HCT116 (cell line): ENCODE measurements at regions not wholly inside any gene's neighbourhood (a gene's known extent, or its start where the extent isn't known, plus 50 kb on each side); places are given as distances from the start of the nearest gene placed in this dataset.

Experiments
- ATAC-seq: fragments of 200-7000 bp; cut with Tn5 transposase; 2 replicates; pipeline ENCODE4 v1.9.1; 2020; ENCODE audit warnings: mild to moderate bottlenecking, moderate library complexity
- BruUV-seq: library from RNA; stranded (reverse); fragments of 400-500 nt; replicated peaks from 2 replicates; lab custom pipeline; 2021; lab: Mats Ljungman, UMichigan
- CTCF ChIA-PET: fragments of 300-600 bp; sonication (Branson Sonifier 250); formaldehyde crosslinking; loops from one replicate; lab custom pipeline; 2021; ENCODE audit warnings: antibody characterized with exemption; lab: Charles Lee
- POLR2A ChIA-PET: fragments of 300-600, 350-600 bp; sonication (Branson Sonifier 250); formaldehyde crosslinking; loops from one replicate; lab custom pipeline; 2021; ENCODE audit warnings: antibody characterized with exemption; lab: Charles Lee
- RAD21 ChIA-PET, 2 experiments: fragments of 300-600 bp; sonication (Branson Sonifier 250); formaldehyde crosslinking; loops; one replicate each; lab custom pipeline; 2023; ENCODE audit warnings: low total read pairs in 2 of 2; ENCODE audit not compliant: uncharacterized antibody in 2 of 2, unreplicated experiment in 2 of 2, low non-redundant PET in 1 of 2; lab: Charles Lee
- DNase-seq: peaks from one replicate; pipeline ENCODE4 v3.0.0-alpha.2; 2010; ENCODE audit warnings: low read depth, low spot score
- H2AFZ ChIP-seq: fragments of 200-600 bp; shearing (Covaris generic), sonication (generic); 2 replicates; pipeline ENCODE4 v1.6.1; 2017; ENCODE audit warnings: low read depth, mixed run types, mixed read lengths, antibody characterized with exemption, low read length; ENCODE audit not compliant: poor library complexity, severe bottlenecking
- H3K27ac ChIP-seq: 2 replicates; pipeline ENCODE4 v1.5.1; 2012; ENCODE audit warnings: low read depth, low read length
- H3K27me3 ChIP-seq: fragments of 200-600 bp; sonication (generic); 2 replicates; pipeline ENCODE4 v1.6.1; 2016; ENCODE audit warnings: mixed run types, low read length, mixed read lengths; ENCODE audit not compliant: insufficient read depth
- H3K36me3 ChIP-seq, 2 experiments: fragments of 200-500 bp in 1 of 2; fragments of 200-600 bp in 1 of 2; sonication (Bioruptor generic) in 1 of 2; sonication (generic) in 1 of 2; 2 replicates each; pipeline versions ENCODE4 v1.5.1 to v1.6.1; 2014 to 2016; ENCODE audit warnings: low read length in 2 of 2, inconsistent platforms in 1 of 2, mixed read lengths in 1 of 2, mixed run types in 1 of 2; ENCODE audit not compliant: insufficient read depth in 2 of 2, control insufficient read depth in 1 of 2
- H3K4me1 ChIP-seq, 2 experiments: fragments of 200-600 bp in 1 of 2; sonication (generic) in 1 of 2; 2 replicates each; pipeline versions ENCODE4 v1.5.1 to v1.6.1; 2012 to 2017; ENCODE audit warnings: low read length in 2 of 2, inconsistent platforms in 1 of 2, mild to moderate bottlenecking in 1 of 2, mixed read lengths in 1 of 2, mixed run types in 1 of 2, moderate library complexity in 1 of 2; ENCODE audit not compliant: insufficient read depth in 2 of 2, control insufficient read depth in 1 of 2
- H3K4me2 ChIP-seq: fragments of 200-600 bp; sonication (generic); 2 replicates; pipeline ENCODE4 v1.6.1; 2017; ENCODE audit warnings: mixed run types, low read length, mixed read lengths
- H3K4me3 ChIP-seq, 2 experiments: fragments of 200-600 bp in 1 of 2; sonication (generic) in 1 of 2; replicated peaks in 1 of 2; 2 replicates each; pipeline ENCODE4 v1.5.1; 2011 to 2016; ENCODE audit warnings: low read length in 2 of 2, control low read depth in 1 of 2, low read depth in 1 of 2, mild to moderate bottlenecking in 1 of 2, mixed read lengths in 1 of 2, mixed run types in 1 of 2
- H3K79me2 ChIP-seq: fragments of 200-600 bp; sonication (generic); 2 replicates; pipeline ENCODE4 v1.6.1; 2017; ENCODE audit warnings: mild to moderate bottlenecking, mixed run types, low read length, moderate library complexity, mixed read lengths; ENCODE audit not compliant: insufficient read depth
- H3K9ac ChIP-seq: fragments of 200-600 bp; sonication (generic); 2 replicates; pipeline ENCODE4 v1.6.1; 2016; ENCODE audit warnings: low read length, mixed read lengths
- H3K9me2 ChIP-seq: fragments of 200-600 bp; sonication (generic), shearing (Covaris generic); 2 replicates; pipeline ENCODE4 v1.6.1; 2017; ENCODE audit warnings: mixed run types, mild to moderate bottlenecking, moderate library complexity; ENCODE audit not compliant: insufficient read depth
- H3K9me3 ChIP-seq, 2 experiments: fragments of 200-500 bp in 1 of 2; fragments of 200-600 bp in 1 of 2; sonication (Bioruptor generic) in 1 of 2; sonication (generic) in 1 of 2; 2 replicates each; pipeline ENCODE4 v1.6.1; 2014 to 2017; ENCODE audit warnings: low read length in 2 of 2, mixed read lengths in 2 of 2, inconsistent platforms in 1 of 2, low read depth in 1 of 2, mild to moderate bottlenecking in 1 of 2, mixed run types in 1 of 2, moderate library complexity in 1 of 2; ENCODE audit not compliant: control insufficient read depth in 1 of 2, insufficient read depth in 1 of 2
- H4K20me1 ChIP-seq: fragments of 200-600 bp; sonication (generic), shearing (Covaris generic); 2 replicates; pipeline ENCODE4 v1.6.1; 2017; ENCODE audit warnings: mixed run types, mild to moderate bottlenecking, moderate library complexity; ENCODE audit not compliant: insufficient read depth
- CEBPB ChIP-seq: IDR thresholded peaks from 2 replicates; pipeline ENCODE4 v1.6.1; 2012; ENCODE audit warnings: low read depth
- EGR1 ChIP-seq: IDR thresholded peaks from 2 replicates; pipeline ENCODE4 v1.6.1; 2012; ENCODE audit warnings: low read depth
- EZH2phosphoT487 ChIP-seq: fragments of 200-600 bp; IDR thresholded peaks from 2 replicates; pipeline ENCODE4 v1.6.1; 2018; ENCODE audit warnings: antibody characterized with exemption, borderline replicate concordance
- FOSL1 ChIP-seq: IDR thresholded peaks from 2 replicates; pipeline ENCODE4 v1.6.1; 2012; ENCODE audit warnings: low read depth
- POLR2A ChIP-seq: IDR thresholded peaks from 2 replicates; pipeline ENCODE4 v1.7.0; 2011; ENCODE audit warnings: borderline replicate concordance; ENCODE audit not compliant: insufficient read depth, insufficient read length; ENCODE audit errors: extremely low read depth
- RAD21 ChIP-seq: IDR thresholded peaks from 2 replicates; pipeline ENCODE4 v1.6.1; 2012; ENCODE audit warnings: low read depth, mild to moderate bottlenecking
- SIN3A ChIP-seq: IDR thresholded peaks from 2 replicates; pipeline ENCODE4 v1.6.1; 2012; ENCODE audit warnings: low read depth
- SP1 ChIP-seq: IDR thresholded peaks from 2 replicates; pipeline ENCODE4 v1.6.1; 2012; ENCODE audit warnings: low read depth
- SRF ChIP-seq: IDR thresholded peaks from 2 replicates; pipeline ENCODE4 v1.6.1; 2012; ENCODE audit warnings: low read depth
- TCF7L2 ChIP-seq: IDR thresholded peaks from 2 replicates; pipeline ENCODE4 v1.7.0; 2011; ENCODE audit warnings: borderline replicate concordance, inconsistent platforms; ENCODE audit not compliant: insufficient read depth, insufficient read length; ENCODE audit errors: extremely low read depth
- YY1 ChIP-seq: IDR thresholded peaks from 2 replicates; pipeline ENCODE4 v1.6.1; 2011; ENCODE audit warnings: low read length, low read depth, moderate library complexity, mild to moderate bottlenecking; ENCODE audit not compliant: insufficient replicate concordance; ENCODE audit errors: extremely low read depth
- ZFX ChIP-seq: fragments of 450-650 bp; IDR thresholded peaks from 2 replicates; pipeline ENCODE4 v1.6.1; 2017
- ZNF274 ChIP-seq: fragments of 200-500 bp; sonication (Bioruptor generic); IDR thresholded peaks from 2 replicates; pipeline ENCODE4 v1.6.1; 2014; ENCODE audit warnings: mild to moderate bottlenecking, low read depth, low read length, inconsistent platforms
- intact Hi-C: fragments of 100-400 bp; cut with micrococcal nuclease; formaldehyde crosslinking; loops from 2 replicates; pipeline ENCODE4 v1.10.0; 2022
- TF ChIP-seq, protein P1 (sequence below): IDR thresholded peaks from 2 replicates; pipeline ENCODE4 v1.6.1; 2011; ENCODE audit warnings: mild to moderate bottlenecking, low read length, moderate library complexity; ENCODE audit not compliant: insufficient replicate concordance; ENCODE audit errors: extremely low read depth
- TF ChIP-seq, protein P2 (sequence below): IDR thresholded peaks from 2 replicates; pipeline ENCODE4 v1.6.1; 2012
- TF ChIP-seq, protein P3 (sequence below): IDR thresholded peaks from 2 replicates; pipeline ENCODE4 v1.6.1; 2012; ENCODE audit warnings: low read depth

DNA sequence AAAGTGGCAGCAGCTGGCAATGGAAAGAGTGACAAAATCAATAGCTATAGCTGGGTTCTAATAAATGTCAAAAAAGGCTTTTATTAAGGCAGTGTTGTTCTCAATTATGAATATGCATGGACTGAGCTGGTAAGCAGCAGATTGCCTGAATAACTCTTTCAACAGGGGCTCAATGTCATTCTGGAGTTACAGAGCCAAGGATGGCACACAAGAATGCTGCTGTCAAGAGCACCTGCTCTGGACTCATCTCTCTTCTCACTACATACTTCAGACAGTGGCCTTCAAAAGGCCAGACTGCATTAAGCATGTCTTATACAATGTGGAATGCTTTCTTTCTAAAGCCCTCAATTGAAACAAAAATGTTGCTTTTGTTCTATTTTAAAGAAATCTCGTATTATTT is 351.4 kb downstream of the KLHL13 start (continued):
- TF ChIP-seq, protein P1, sequence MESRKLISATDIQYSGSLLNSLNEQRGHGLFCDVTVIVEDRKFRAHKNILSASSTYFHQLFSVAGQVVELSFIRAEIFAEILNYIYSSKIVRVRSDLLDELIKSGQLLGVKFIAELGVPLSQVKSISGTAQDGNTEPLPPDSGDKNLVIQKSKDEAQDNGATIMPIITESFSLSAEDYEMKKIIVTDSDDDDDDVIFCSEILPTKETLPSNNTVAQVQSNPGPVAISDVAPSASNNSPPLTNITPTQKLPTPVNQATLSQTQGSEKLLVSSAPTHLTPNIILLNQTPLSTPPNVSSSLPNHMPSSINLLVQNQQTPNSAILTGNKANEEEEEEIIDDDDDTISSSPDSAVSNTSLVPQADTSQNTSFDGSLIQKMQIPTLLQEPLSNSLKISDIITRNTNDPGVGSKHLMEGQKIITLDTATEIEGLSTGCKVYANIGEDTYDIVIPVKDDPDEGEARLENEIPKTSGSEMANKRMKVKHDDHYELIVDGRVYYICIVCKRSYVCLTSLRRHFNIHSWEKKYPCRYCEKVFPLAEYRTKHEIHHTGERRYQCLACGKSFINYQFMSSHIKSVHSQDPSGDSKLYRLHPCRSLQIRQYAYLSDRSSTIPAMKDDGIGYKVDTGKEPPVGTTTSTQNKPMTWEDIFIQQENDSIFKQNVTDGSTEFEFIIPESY, result no peak
- no peak for TF ChIP-seq POLR2A
- TF ChIP-seq SIN3A, result no peak

DNA sequence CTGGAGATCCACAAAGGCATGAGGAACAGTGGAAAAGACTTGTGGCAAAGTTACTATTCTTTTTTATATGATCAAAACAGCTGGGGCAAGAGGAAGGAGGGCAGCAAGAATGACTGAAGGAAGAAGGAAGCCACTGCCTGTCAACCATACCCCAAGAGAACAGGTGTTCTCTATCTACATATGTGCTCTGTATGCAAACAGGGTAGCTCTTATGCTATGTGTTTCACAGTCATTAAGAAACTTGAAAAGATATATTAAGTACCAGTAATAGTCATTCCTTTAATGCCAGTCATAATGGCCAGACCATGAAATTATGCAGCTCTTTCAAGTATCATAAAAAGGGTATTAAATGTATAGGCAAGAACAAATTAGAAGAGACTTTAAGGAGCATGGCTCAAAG is 363.9 kb downstream of the KLHL13 start:
- ATAC-seq (no peak), DNase-seq (no peak)
- Histone ChIP-seq H3K27me3 (no peaks in the 10 kb centered on the region), H3K9me2 (no peaks in the 10 kb centered on the region), H3K36me3 (no peaks in the 10 kb centered on the region), H3K9ac (no peak overlapping the region), H3K4me3 (no peak overlapping the region), H3K4me2 (no peak overlapping the region), H3K9me3 (no peaks in the 10 kb centered on the region), H3K79me2 (no peaks in the 10 kb centered on the region), H2AFZ (no peak overlapping the region), H3K27ac (no peak overlapping the region), H4K20me1 (no peaks in the 10 kb centered on the region; the same call in 1 of the 2 replicates), H3K4me1 (no peaks in the 10 kb centered on the region)
- CTCF ChIA-PET, result no interaction called here
- RAD21 ChIA-PET, result no interaction called here
- intact Hi-C loops, result no loop called here
- POLR2A ChIA-PET, result no interaction called here
- BruUV-seq, result no TSS peak
- no peak for TF ChIP-seq RAD21
- TF ChIP-seq ZFX, result no peak
- TF ChIP-seq EZH2phosphoT487, result no peak
- no peak for TF ChIP-seq FOSL1
- TF ChIP-seq SP1, result no peak
- no peak for TF ChIP-seq TCF7L2
- TF ChIP-seq SRF, result no peak
- no peak for TF ChIP-seq YY1
- TF ChIP-seq, protein P2, sequence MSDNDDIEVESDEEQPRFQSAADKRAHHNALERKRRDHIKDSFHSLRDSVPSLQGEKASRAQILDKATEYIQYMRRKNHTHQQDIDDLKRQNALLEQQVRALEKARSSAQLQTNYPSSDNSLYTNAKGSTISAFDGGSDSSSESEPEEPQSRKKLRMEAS, result no peak
- TF ChIP-seq CEBPB, result no peak
- TF ChIP-seq, protein P1, result no peak
- TF ChIP-seq, protein P3, sequence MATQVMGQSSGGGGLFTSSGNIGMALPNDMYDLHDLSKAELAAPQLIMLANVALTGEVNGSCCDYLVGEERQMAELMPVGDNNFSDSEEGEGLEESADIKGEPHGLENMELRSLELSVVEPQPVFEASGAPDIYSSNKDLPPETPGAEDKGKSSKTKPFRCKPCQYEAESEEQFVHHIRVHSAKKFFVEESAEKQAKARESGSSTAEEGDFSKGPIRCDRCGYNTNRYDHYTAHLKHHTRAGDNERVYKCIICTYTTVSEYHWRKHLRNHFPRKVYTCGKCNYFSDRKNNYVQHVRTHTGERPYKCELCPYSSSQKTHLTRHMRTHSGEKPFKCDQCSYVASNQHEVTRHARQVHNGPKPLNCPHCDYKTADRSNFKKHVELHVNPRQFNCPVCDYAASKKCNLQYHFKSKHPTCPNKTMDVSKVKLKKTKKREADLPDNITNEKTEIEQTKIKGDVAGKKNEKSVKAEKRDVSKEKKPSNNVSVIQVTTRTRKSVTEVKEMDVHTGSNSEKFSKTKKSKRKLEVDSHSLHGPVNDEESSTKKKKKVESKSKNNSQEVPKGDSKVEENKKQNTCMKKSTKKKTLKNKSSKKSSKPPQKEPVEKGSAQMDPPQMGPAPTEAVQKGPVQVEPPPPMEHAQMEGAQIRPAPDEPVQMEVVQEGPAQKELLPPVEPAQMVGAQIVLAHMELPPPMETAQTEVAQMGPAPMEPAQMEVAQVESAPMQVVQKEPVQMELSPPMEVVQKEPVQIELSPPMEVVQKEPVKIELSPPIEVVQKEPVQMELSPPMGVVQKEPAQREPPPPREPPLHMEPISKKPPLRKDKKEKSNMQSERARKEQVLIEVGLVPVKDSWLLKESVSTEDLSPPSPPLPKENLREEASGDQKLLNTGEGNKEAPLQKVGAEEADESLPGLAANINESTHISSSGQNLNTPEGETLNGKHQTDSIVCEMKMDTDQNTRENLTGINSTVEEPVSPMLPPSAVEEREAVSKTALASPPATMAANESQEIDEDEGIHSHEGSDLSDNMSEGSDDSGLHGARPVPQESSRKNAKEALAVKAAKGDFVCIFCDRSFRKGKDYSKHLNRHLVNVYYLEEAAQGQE, result no peak
- TF ChIP-seq SIN3A, result no peak
- no peak for TF ChIP-seq ZNF274
- no peak for TF ChIP-seq EGR1
